ENCODE measurements at regions not wholly inside any gene's neighbourhood (a gene's known extent, or its start where the extent isn't known, plus 50 kb on each side); places are given as distances from the start of the nearest gene placed in this dataset.

DNA sequence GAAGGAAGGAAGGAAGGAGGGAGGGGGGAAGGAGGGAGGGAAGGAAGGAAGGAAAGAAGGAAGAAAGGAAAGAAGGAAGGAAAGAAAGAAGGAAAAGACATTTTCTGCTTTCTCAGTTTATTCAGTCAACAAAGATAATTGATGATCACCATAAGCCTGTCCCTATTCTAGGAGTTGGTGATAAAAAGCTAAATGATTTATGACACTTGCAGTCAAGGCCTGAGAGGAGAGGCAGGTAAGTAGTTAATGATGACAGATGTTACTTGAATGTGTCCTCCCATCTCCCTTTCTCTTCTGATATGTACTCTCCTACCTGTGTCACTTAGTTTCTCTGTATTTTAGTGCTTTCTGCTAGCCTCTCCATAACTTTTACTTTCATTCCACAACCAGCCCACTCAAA, 141.3 kb downstream of the SLITRK6 start:
- H3K4me3 ChIP-seq = no peak overlapping the region
- BruUV-seq (replicated peaks) = no TSS peak
- H3K36me3 ChIP-seq (ENCODE audit: control insufficient read depth in 2 of 2, insufficient read depth in 2 of 2, low read length in 1 of 2) = no peaks in the 10 kb centered on the region
- intact Hi-C loops (cut with micrococcal nuclease; ENCODE audit: unreplicated experiment) = no loop called here
- in situ Hi-C loops (cut with MboI) = no loop called here
- no peak overlapping the region for H3K27ac ChIP-seq (ENCODE audit: control insufficient read depth, insufficient read depth)
- no peak for DNase-seq (ENCODE audit: low read depth, low spot score)
- ChIA-PET SMC1A (ENCODE audit: uncharacterized antibody, unreplicated experiment) (interaction anchor here (2.1 kb wide), 1 partner anchor 9 kb away, joined by 11 read pairs; no protein-coding TSS in a partner anchor), POLR2A (no interaction called here), CTCF (no interaction called here), RAD21 (ENCODE audit: unreplicated experiment) (no interaction called here)
- no peaks in the 10 kb centered on the region for H3K79me2 ChIP-seq (ENCODE audit: control insufficient read depth, insufficient read depth, low read length)
- no peak overlapping the region for H2AFZ ChIP-seq (ENCODE audit: control insufficient read depth, low read depth, low read length)
- H3K27me3 ChIP-seq (replicated peaks in 1 of 2; ENCODE audit: control insufficient read depth in 2 of 2, insufficient read depth in 2 of 2, low read length in 1 of 2) = no peaks in the 10 kb centered on the region
- no peak overlapping the region for H3K4me2 ChIP-seq (ENCODE audit: control insufficient read depth, insufficient read depth)
- H3K9me3 ChIP-seq (replicated peaks; ENCODE audit: control insufficient read depth, insufficient read depth, low read length) = no peaks in the 10 kb centered on the region
- no peaks in the 10 kb centered on the region for H3K4me1 ChIP-seq (ENCODE audit: control insufficient read depth, insufficient read depth, low read length)
- ATAC-seq = no peak
- no peak overlapping the region for H3K9ac ChIP-seq (ENCODE audit: control insufficient read depth, insufficient read depth, low read length)
- H4K20me1 ChIP-seq (ENCODE audit: control insufficient read depth, insufficient read depth) = no peaks in the 10 kb centered on the region
- FAIRE-seq = no peak
- TF ChIP-seq IKZF2 (IDR thresholded peaks at IDR 0.05) = no peak
- TF ChIP-seq, protein P1, sequence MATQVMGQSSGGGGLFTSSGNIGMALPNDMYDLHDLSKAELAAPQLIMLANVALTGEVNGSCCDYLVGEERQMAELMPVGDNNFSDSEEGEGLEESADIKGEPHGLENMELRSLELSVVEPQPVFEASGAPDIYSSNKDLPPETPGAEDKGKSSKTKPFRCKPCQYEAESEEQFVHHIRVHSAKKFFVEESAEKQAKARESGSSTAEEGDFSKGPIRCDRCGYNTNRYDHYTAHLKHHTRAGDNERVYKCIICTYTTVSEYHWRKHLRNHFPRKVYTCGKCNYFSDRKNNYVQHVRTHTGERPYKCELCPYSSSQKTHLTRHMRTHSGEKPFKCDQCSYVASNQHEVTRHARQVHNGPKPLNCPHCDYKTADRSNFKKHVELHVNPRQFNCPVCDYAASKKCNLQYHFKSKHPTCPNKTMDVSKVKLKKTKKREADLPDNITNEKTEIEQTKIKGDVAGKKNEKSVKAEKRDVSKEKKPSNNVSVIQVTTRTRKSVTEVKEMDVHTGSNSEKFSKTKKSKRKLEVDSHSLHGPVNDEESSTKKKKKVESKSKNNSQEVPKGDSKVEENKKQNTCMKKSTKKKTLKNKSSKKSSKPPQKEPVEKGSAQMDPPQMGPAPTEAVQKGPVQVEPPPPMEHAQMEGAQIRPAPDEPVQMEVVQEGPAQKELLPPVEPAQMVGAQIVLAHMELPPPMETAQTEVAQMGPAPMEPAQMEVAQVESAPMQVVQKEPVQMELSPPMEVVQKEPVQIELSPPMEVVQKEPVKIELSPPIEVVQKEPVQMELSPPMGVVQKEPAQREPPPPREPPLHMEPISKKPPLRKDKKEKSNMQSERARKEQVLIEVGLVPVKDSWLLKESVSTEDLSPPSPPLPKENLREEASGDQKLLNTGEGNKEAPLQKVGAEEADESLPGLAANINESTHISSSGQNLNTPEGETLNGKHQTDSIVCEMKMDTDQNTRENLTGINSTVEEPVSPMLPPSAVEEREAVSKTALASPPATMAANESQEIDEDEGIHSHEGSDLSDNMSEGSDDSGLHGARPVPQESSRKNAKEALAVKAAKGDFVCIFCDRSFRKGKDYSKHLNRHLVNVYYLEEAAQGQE (IDR thresholded peaks at IDR 0.05; ENCODE audit: low read depth, low read length) = no peak
- TF ChIP-seq, protein P2, sequence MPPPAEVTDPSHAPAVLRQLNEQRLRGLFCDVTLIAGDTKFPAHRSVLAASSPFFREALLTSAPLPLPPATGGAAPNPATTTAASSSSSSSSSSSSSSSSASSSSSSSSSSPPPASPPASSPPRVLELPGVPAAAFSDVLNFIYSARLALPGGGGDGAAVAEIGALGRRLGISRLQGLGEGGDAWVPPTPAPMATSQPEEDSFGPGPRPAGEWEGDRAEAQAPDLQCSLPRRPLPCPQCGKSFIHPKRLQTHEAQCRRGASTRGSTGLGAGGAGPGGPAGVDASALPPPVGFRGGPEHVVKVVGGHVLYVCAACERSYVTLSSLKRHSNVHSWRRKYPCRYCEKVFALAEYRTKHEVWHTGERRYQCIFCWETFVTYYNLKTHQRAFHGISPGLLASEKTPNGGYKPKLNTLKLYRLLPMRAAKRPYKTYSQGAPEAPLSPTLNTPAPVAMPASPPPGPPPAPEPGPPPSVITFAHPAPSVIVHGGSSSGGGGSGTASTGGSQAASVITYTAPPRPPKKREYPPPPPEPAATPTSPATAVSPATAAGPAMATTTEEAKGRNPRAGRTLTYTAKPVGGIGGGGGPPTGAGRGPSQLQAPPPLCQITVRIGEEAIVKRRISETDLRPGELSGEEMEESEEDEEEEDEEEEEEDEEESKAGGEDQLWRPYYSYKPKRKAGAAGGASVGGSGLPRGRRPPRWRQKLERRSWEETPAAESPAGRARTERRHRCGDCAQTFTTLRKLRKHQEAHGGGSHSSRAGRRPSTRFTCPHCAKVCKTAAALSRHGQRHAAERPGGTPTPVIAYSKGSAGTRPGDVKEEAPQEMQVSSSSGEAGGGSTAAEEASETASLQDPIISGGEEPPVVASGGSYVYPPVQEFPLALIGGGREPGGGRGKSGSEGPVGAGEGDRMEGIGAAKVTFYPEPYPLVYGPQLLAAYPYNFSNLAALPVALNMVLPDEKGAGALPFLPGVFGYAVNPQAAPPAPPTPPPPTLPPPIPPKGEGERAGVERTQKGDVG (CRISPR knock-in tag; IDR thresholded peaks at IDR 0.05) = no peak
- TF ChIP-seq SMC3 (IDR thresholded peaks at IDR 0.05; ENCODE audit: borderline replicate concordance, low read length) = no peak
- TF ChIP-seq, protein P3, sequence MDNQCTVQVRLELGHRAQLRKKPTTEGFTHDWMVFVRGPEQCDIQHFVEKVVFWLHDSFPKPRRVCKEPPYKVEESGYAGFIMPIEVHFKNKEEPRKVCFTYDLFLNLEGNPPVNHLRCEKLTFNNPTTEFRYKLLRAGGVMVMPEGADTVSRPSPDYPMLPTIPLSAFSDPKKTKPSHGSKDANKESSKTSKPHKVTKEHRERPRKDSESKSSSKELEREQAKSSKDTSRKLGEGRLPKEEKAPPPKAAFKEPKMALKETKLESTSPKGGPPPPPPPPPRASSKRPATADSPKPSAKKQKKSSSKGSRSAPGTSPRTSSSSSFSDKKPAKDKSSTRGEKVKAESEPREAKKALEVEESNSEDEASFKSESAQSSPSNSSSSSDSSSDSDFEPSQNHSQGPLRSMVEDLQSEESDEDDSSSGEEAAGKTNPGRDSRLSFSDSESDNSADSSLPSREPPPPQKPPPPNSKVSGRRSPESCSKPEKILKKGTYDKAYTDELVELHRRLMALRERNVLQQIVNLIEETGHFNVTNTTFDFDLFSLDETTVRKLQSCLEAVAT (IDR thresholded peaks at IDR 0.05) = no peak
- no peak for TF ChIP-seq SP1 (IDR thresholded peaks at IDR 0.05; ENCODE audit: low read depth, low read length)
- no peak for TF ChIP-seq POLR2AphosphoS2 (IDR thresholded peaks at IDR 0.05; ENCODE audit: low read depth, low read length)
- TF ChIP-seq SMARCA5 (IDR thresholded peaks at IDR 0.05) = no peak
- TF ChIP-seq SIX5 (IDR thresholded peaks at IDR 0.05; ENCODE audit: low read depth, low read length, severe bottlenecking) = no peak
- TF ChIP-seq, protein P4, sequence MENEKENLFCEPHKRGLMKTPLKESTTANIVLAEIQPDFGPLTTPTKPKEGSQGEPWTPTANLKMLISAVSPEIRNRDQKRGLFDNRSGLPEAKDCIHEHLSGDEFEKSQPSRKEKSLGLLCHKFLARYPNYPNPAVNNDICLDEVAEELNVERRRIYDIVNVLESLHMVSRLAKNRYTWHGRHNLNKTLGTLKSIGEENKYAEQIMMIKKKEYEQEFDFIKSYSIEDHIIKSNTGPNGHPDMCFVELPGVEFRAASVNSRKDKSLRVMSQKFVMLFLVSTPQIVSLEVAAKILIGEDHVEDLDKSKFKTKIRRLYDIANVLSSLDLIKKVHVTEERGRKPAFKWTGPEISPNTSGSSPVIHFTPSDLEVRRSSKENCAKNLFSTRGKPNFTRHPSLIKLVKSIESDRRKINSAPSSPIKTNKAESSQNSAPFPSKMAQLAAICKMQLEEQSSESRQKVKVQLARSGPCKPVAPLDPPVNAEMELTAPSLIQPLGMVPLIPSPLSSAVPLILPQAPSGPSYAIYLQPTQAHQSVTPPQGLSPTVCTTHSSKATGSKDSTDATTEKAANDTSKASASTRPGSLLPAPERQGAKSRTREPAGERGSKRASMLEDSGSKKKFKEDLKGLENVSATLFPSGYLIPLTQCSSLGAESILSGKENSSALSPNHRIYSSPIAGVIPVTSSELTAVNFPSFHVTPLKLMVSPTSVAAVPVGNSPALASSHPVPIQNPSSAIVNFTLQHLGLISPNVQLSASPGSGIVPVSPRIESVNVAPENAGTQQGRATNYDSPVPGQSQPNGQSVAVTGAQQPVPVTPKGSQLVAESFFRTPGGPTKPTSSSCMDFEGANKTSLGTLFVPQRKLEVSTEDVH (IDR thresholded peaks at IDR 0.05; ENCODE audit: low read depth, partially characterized antibody) = no peak
- TF ChIP-seq ZBED1 (IDR thresholded peaks at IDR 0.05; ENCODE audit: borderline replicate concordance) = no peak
- no peak for TF ChIP-seq POLR2AphosphoS5 (IDR thresholded peaks at IDR 0.05; ENCODE audit: low read length)
- TF ChIP-seq, protein P5, sequence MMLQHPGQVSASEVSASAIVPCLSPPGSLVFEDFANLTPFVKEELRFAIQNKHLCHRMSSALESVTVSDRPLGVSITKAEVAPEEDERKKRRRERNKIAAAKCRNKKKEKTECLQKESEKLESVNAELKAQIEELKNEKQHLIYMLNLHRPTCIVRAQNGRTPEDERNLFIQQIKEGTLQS (IDR thresholded peaks at IDR 0.05; ENCODE audit: borderline replicate concordance, extremely low read depth, low read depth, low read length) = no peak
- no peak for TF ChIP-seq NFYA (IDR thresholded peaks at IDR 0.05; ENCODE audit: borderline replicate concordance, low read depth, low read length)
